COLO668 (cell line): ENCODE measurements at regions not wholly inside any gene's neighbourhood (a gene's known extent, or its start where the extent isn't known, plus 50 kb on each side); places are given as distances from the start of the nearest gene placed in this dataset.

Experiments
- DNase-seq: peaks from one replicate; lab custom pipeline; 2025; ENCODE audit not compliant: unreplicated experiment; lab: John Stamatoyannopoulos, UW

DNA sequence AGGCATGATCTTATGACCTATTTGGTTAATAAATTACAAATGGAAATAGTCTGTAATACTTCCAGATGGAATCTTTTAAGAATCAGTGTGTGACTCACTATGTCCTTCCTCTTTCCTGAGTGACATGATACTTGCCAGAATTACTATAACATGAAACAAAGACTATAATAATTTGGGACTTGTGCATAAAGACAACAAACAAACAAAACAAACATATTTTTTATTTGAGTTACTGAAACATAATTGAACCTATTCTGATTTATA lies 1268.1 kb downstream of the OTOL1 start:
- DNase-seq = no peak

DNA sequence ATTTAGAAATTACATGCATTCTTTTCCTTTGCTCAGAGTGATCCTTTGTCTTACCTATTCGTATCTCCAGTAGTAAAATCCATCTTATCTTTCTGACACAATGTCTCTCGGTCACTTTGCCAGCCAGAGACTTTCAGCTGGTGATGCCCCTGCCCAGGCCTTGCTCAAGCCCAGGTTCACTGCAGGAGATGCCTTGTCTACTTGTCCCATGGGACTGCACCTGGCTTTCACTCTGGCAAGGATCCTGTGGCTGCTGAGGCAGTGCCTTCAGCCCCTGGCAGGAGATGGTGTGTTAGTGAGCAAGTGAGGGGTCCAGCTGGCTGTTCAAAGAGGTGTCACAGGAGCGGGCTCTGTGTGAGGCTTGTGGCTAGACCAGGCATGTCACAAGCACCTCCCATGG lies 1268.9 kb downstream of the OTOL1 start:
- DNase-seq = no peak

GRCh38 chr3:162769564-162769963 lies 1273.0 kb downstream of the OTOL1 start:
- DNase-seq = no peak

DNA sequence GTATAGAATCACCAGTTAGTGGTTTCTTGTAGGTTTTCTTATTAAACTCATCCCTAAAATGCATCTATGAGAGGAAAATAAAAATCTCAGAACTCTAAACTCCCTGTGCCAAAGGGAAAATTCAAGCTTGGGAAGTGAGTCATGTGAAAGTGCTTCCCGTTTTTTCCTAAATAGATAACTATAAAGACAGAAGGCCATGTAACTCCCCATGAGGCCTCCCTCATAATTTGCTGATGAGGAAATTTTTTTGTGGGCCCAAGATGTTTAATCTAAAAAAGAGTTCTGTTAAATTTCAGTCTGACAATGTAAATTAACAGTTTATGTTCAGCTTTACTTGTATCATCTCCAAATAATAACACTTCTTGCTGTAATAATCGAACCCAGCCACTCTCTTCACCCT lies 1273.9 kb downstream of the OTOL1 start:
- no peak for DNase-seq

DNA sequence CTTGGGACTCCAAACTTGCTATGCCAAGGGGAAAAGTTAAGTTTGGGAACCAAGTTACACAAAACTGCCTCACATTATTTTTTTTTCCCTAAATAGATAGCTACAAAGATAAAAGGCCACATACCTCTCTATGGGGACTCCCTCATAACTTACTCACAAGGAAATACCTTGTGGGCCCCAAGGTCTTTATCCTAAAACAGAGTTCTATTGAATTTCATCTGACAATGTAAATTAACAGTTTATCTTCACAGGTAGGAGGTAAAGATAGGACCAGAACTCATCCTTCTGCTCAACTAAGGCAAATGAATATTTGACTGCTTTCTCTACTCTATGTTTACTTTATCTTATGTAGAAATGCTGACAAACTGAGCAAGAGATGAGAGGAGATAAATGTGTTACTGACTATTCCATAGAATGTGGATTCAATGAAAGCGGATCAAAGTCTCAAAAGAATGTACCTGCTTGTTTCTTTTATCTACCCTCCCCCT lies 1278.0 kb downstream of the OTOL1 start:
- no peak for DNase-seq

DNA sequence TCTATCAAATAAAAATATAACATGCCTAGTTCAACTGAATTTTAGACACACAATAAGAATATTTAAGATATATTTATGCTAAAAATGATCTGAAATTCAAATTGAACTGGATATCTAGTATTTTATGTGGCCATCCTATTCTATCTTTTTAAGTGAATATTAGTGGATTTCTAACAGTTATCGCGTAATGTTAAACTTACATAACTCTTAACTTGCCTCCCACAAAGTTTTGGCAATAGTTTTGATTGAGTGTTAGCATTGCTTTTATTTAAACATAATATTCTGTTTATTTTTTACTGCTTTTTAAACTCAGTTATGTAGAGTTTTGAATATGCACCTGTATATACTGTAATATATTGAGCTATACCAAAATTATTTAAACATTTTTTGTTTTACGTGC lies 1279.5 kb downstream of the OTOL1 start:
- DNase-seq = no peak

GRCh38 chr3:162777118-162777517 lies 1280.5 kb downstream of the OTOL1 start:
- no peak for DNase-seq

GRCh38 chr3:162780313-162780712 lies 1283.7 kb downstream of the OTOL1 start:
- no peak for DNase-seq

GRCh38 chr3:162799910-162800309 lies 1303.3 kb downstream of the OTOL1 start:
- no peak for DNase-seq

DNA sequence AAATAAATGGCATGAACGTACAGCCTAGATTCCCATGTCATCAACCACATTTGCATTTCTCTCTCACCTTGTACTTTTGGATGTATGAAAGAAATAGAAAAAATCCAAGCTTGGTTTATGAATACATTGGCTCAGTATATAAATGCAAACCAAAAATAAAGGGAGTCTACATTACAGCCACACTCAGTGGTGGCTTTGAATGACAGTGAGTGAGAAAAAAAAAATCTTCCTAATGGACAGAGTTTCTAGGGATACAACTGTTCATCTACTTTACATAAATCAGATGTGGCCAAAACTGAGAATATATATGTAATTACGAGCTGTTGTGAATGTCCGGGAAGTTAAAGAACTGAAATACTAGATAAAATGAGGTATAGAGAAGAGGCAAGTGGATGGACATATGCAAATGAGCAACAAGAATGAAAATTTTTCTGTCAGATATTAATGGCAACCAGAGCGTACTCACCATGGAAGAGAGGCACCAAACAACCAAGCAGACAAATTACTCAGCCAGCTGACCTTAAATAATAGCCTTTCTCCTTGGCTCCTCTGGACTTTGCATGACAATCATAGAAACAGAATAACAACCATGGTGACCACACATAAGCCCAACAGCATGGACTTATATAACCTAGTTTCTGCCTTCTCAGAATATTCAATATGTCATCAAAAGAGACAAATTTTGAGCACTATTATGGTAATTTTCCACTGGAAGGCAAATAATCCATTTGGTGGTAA lies 1305.8 kb downstream of the OTOL1 start:
- no peak for DNase-seq

- no peak for DNase-seq
These were observed 1314.2 kb downstream of the OTOL1 start for GRCh38 chr3:162810776-162811175.

- no peak for DNase-seq
These were observed 1346.1 kb downstream of the OTOL1 start for GRCh38 chr3:162842549-162843216.

DNA sequence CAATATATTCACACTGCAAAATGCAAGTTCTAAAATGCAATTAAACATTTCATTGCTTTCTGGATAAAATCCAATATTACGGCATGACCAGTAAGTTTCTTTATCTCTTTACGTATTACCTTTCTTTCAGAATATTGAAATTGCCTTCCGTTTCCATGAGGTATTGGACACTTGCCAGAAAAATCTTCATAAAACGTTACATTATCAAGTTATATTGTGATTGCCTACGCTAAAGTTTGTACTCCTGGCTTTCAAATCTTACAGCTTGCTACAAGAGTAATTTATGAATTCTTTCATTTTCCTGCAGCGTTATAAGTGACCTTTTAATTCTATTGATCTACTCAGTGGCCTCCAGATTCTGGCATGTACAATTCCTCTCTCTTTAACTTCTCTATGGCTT lies 1349.3 kb downstream of the OTOL1 start:
- no peak for DNase-seq

GRCh38 chr3:162847511-162847910 lies 1350.9 kb downstream of the OTOL1 start:
- no peak for DNase-seq

GRCh38 chr3:162863579-162863978 lies 1367.0 kb downstream of the OTOL1 start:
- DNase-seq = no peak

GRCh38 chr3:162865466-162865865 lies 1368.9 kb downstream of the OTOL1 start:
- DNase-seq = no peak

DNA sequence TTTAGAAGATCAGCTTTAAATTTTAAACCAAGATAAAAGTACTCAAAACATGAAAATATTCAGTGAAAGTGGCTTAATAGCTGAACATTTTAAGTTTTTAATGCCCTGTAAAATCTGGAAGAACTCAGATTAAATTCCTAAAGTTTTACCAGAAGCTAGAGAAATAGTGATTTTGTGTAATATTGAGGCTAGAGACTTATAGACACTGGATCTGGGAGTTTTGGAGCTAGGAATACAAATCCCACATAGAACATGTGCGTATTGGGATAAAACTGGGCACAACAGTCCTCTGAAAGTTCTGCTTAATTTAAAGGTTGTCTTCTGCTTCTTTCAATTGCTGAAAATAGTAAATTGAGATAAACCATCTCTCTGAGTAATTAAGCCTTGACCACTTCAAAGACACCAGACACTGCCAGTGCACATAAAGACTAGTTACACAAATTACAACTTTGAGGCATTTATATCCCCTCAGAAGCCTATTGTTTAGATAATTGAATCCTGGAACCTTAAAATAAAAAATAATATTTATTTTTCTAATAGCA lies 1382.5 kb downstream of the OTOL1 start:
- no peak for DNase-seq

- no peak for DNase-seq
These were observed 1387.8 kb downstream of the OTOL1 start for GRCh38 chr3:162884373-162884772.

GRCh38 chr3:162892921-162893793 lies 1396.5 kb downstream of the OTOL1 start:
- no peak for DNase-seq

DNA sequence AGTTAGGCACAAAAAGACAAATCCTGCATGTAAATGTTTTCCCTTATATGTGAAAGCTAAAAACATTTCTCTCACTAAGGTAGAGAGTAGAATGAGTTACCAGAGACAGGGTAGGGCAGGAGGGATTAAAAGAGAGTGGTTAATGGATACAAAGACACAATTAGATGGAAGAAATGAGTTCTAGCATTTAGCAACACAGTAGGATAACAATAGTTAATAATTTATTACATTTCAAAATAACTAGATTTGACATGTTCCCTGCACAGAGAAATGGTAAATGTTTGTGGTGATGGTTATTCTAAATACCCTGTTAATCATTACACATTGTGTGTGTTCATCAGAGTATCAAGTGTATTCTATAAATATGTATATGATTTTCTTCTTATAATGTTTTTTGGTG lies 1400.7 kb downstream of the OTOL1 start:
- DNase-seq = no peak

DNA sequence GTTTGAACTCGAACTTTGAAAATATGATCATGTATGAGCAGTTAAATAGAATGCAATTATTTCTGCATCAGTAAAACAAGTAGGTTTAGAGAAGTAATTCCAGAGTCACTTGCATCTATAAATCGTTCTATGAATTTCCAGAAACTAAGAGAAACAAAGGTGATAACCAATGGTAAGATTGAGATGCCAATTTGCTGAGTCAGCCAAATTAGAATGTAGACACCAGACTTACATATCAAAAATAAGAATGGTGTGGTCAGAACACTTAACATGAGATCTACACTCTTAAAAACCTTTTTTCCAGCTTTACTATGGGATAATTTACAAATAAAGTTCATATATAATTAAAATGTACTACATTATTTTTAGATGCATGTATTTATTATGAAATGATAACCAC lies 1435.9 kb downstream of the OTOL1 start:
- DNase-seq = no peak

- no peak for DNase-seq
These were observed 1437.0 kb downstream of the OTOL1 start for GRCh38 chr3:162933656-162934055.
